Duodenal mucosa (tissue), 2 donors: ENCODE measurements at regions not wholly inside any gene's neighbourhood (a gene's known extent, or its start where the extent isn't known, plus 50 kb on each side); places are given as distances from the start of the nearest gene placed in this dataset.

Source experiments
- H3K27ac ChIP-seq: one replicate; pipeline ENCODE4 v1.7.0; 2013; ENCODE audit warnings: low read depth, low read length
- H3K27me3 ChIP-seq, 2 donors: one replicate each; pipeline ENCODE4 v1.7.0; 2013; ENCODE audit warnings: low read length in 2 of 2, control low read depth in 1 of 2; ENCODE audit not compliant: insufficient read depth in 2 of 2, control insufficient read depth in 1 of 2
- H3K36me3 ChIP-seq, 2 donors: one replicate each; pipeline ENCODE4 v1.7.0; 2013; ENCODE audit warnings: low read length in 2 of 2, control low read depth in 1 of 2; ENCODE audit not compliant: insufficient read depth in 2 of 2, control insufficient read depth in 1 of 2
- H3K4me1 ChIP-seq, 2 donors: one replicate each; pipeline ENCODE4 v1.7.0; 2013; ENCODE audit warnings: low read length in 2 of 2, control low read depth in 1 of 2; ENCODE audit not compliant: insufficient read depth in 2 of 2, control insufficient read depth in 1 of 2
- H3K4me3 ChIP-seq, 2 donors: one replicate each; pipeline ENCODE4 v1.7.0; 2013; ENCODE audit warnings: low read length in 2 of 2, low read depth in 1 of 2
- H3K9ac ChIP-seq, 2 donors: one replicate each; pipeline ENCODE4 v1.7.0; 2013; ENCODE audit warnings: low read length in 2 of 2, low read depth in 1 of 2
- H3K9me3 ChIP-seq, 2 donors: one replicate each; pipeline ENCODE4 v1.7.0; 2013; ENCODE audit warnings: low read length in 2 of 2, control low read depth in 1 of 2; ENCODE audit not compliant: control insufficient read depth in 1 of 2

DNA sequence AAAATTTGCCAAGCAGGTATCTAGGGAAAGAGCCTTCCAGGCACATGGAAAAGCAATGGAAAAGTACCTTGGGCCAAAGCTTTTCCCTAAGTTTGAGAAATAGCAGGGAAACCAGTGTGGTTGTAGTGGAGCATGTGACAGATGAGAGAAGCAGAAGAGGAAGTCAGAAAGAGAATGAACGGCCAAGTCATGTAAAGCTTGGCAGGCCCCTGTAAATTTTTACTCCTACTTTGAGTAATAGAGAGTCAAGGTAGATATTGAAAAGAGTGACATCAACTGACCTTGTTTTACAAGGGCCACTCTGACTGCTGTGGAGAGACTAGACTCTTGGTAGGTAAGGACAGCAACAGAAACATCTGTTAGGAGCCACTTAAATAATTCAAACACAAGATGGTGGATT, 180.9 kb upstream of the PRMT6 start:
- no peak overlapping the region for H3K9ac ChIP-seq
- no peaks in the 10 kb centered on the region for H3K36me3 ChIP-seq
- H3K4me3 ChIP-seq: no peak overlapping the region
- H3K27me3 ChIP-seq: no peaks in the 10 kb centered on the region
- no peaks in the 10 kb centered on the region for H3K9me3 ChIP-seq
- no peak overlapping the region for H3K27ac ChIP-seq
- H3K4me1 ChIP-seq: no peaks in the 10 kb centered on the region

DNA sequence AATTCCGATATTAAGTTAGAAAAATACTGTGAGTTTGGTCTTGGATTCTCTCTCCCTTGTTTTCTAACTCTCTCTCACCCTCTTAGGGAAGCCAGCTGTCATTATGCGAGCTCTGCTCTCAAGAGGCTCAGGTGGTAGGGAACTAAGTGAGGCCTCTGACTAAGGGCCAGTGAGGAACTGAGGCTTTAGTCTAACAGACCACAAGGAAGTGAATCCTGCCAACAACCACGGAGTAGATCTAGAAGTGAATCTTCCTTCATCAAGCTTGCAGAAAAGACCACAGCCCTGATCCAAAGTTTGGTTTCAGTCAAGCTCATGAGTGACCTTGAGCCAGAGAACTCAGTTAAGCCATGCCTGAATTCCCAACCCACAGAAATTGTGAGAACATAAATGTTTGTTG, 180.1 kb upstream of the PRMT6 start:
- H3K9ac ChIP-seq: no peak overlapping the region
- no peaks in the 10 kb centered on the region for H3K9me3 ChIP-seq

DNA sequence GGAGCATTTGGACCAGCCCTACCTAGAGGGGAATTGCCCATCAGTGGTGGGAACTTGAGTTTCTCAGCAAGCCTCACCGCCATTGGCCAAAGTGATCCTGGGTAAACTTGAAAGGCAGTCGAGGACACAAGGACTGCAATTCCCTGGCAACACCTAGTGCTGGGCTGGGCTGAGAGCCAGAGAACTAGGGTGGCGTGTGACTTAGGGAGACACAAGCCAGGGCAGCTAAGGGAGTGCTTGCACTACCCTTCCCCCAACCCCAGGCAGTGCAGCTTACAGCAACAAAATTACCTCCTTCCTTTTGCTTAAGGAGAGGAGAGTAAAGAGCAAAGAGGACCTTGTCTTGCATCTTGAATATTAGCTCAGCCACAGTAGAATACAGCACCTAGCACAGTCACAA, 176.9 kb upstream of the PRMT6 start:
- no peaks in the 10 kb centered on the region for H3K9me3 ChIP-seq
- H3K27me3 ChIP-seq: no peaks in the 10 kb centered on the region
- no peaks in the 10 kb centered on the region for H3K36me3 ChIP-seq
- no peak overlapping the region for H3K9ac ChIP-seq
- no peak overlapping the region for H3K27ac ChIP-seq
- H3K4me1 ChIP-seq: no peaks in the 10 kb centered on the region
- H3K4me3 ChIP-seq: no peak overlapping the region

More for the DNA sequence above, 180.1 kb upstream of the PRMT6 start:
- no peaks in the 10 kb centered on the region for H3K4me1 ChIP-seq
- no peak overlapping the region for H3K4me3 ChIP-seq
- no peaks in the 10 kb centered on the region for H3K27me3 ChIP-seq
- H3K27ac ChIP-seq: no peak overlapping the region
- H3K36me3 ChIP-seq: no peaks in the 10 kb centered on the region

DNA sequence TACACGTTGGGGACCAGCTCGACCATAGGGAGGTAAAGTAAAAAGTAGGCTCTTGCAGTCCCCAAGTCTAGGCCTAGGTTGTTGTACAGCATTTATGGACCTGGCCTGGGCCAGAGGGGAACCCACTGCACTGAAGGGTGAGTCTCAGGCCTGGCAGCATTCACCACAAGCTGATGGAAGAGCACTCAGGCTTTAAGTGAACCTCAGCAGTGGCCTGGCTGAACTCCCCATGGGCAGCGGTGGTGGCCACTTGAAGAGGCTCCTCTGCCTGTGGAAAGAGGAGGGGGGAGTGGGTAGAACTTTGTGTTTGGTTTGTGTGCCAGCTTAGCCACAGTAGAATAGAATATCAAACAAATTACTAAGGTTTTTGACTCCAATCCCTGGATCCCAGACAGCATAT, 176.2 kb upstream of the PRMT6 start:
- Histone ChIP-seq H3K27me3 (no peaks in the 10 kb centered on the region), H3K27ac (no peak overlapping the region), H3K9ac (no peak overlapping the region), H3K9me3 (no peaks in the 10 kb centered on the region), H3K36me3 (no peaks in the 10 kb centered on the region), H3K4me3 (no peak overlapping the region), H3K4me1 (no peaks in the 10 kb centered on the region)

DNA sequence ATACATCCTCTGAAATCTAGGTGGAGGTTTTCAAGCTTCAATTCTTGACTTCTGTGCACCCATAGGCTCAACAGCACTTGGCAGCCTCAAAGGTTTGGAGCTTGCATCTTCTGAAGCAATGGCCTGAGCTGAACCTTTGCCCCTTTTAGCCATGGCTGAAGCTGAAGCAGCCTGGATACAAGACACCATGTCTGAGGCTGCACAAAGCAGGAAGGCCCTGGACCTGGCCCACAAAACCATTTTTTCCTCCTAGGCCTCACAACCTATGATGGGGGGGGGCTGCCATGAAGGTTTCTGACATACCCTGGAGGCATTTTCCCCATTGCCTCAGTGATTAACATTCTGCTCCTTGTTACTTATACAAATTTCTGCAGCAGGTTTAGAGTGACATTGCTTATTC, 173.3 kb upstream of the PRMT6 start:
- no peak overlapping the region for H3K9ac ChIP-seq
- no peak overlapping the region for H3K4me3 ChIP-seq
- no peak overlapping the region for H3K27ac ChIP-seq
- H3K9me3 ChIP-seq: no peaks in the 10 kb centered on the region
- H3K4me1 ChIP-seq: no peaks in the 10 kb centered on the region
- no peaks in the 10 kb centered on the region for H3K27me3 ChIP-seq
- H3K36me3 ChIP-seq: no peaks in the 10 kb centered on the region

DNA sequence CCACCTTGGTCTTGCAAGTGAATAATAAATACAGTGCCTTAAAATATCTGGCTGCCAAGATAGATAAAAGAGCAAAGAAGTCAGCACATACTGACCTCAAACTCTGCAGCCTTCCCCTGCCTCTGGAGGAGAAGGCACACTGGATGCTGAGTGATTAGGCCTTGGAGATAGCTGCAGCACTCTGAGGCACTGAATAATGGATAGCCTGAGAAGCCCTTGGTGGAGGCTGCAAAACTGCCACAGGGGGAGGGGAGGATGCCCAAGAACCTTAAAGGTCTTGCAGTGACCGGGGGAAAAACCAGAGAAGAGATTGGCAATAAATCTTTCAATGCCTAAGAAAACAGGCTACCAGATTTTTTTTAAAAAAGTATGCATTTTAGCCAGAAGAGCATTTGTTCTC, 167.4 kb upstream of the PRMT6 start:
- no peak overlapping the region for H3K9ac ChIP-seq
- H3K27me3 ChIP-seq: no peaks in the 10 kb centered on the region
- H3K4me1 ChIP-seq: no peaks in the 10 kb centered on the region
- no peak overlapping the region for H3K4me3 ChIP-seq
- no peak overlapping the region for H3K27ac ChIP-seq
- H3K36me3 ChIP-seq: no peaks in the 10 kb centered on the region
- no peaks in the 10 kb centered on the region for H3K9me3 ChIP-seq

DNA sequence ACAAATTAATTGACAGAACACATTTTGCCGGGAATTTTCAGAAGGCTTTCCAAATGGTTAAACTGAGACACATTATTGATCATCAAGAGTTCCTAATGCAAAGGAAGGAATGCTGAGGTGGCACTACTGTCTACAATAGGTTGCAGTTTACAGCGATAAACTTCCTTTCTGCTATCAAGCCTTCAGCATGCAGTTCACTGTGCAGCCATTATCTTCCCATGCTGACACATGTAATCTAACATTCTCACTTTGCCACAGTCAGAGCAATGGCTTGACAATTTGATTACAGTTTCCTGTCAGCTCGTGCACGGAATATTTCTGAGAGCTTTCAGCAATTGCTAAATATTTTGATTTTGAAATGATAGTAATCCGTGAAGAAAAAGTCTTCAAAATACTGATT, 166.9 kb upstream of the PRMT6 start:
- Histone ChIP-seq H3K4me3 (no peak overlapping the region), H3K27me3 (no peaks in the 10 kb centered on the region), H3K4me1 (no peaks in the 10 kb centered on the region), H3K9me3 (no peaks in the 10 kb centered on the region), H3K36me3 (no peaks in the 10 kb centered on the region), H3K27ac (no peak overlapping the region), H3K9ac (no peak overlapping the region)

DNA sequence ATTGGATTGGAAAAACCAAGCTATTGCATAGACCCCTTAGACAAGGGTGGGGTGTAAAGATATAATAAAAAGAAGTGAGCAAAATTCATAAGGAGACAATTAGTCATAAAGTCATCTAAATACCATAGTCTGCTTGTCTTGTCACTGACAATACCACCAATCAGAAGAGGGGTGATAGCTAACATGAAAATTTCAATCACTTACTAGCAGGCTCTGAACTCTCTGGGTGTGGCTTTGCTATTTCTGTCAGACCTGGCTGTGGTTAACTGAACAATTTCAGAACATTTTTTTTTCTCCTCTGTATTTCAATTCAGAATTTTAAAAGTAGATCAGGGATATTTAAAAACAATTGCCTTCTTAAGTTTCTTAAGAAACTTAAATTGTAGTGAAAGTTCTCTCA, 158.5 kb upstream of the PRMT6 start:
- Histone ChIP-seq H3K27ac (no peak overlapping the region), H3K27me3 (no peaks in the 10 kb centered on the region), H3K4me3 (no peak overlapping the region), H3K36me3 (no peaks in the 10 kb centered on the region), H3K4me1 (no peaks in the 10 kb centered on the region), H3K9ac (no peak overlapping the region), H3K9me3 (no peaks in the 10 kb centered on the region)

DNA sequence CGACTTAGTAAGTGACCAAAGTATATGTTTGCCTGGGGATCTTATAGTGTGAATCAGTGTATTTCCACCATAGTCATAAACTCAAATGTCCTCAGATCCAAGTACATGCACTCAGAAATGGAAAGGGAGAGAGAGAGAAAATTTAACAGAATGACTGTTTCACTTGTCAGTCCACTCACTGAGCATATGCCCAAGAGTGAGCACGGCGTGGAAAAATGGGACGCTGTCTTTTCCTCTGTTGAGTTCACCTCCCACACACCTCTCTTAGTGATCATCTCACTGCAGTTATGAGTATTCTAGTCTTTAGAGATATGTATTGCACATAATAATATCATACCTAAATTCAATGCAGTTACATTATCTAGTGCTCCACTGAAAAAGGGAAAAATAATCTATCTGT, 156.8 kb upstream of the PRMT6 start:
- no peaks in the 10 kb centered on the region for H3K27me3 ChIP-seq
- H3K4me3 ChIP-seq: no peak overlapping the region
- H3K27ac ChIP-seq: no peak overlapping the region
- no peak overlapping the region for H3K9ac ChIP-seq
- no peaks in the 10 kb centered on the region for H3K4me1 ChIP-seq
- no peaks in the 10 kb centered on the region for H3K9me3 ChIP-seq
- H3K36me3 ChIP-seq: no peaks in the 10 kb centered on the region

DNA sequence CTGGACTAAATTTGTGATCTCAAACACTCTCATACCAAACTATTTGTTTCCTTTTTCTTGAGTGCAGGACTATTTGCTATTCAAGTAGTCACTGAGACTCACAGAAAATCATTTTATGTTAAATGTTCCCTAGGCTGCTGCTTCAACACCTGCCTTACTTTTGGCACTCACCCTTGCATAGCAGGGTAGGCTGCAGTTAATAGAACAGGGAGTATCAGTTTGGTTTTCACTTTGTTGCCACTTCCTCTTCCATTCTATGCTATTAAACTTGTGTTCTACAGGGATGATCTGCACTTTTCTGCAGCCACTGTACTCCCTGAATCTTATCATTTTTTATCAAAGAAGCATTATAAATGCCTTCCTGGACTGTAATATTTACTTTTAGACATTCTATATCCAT, 148.7 kb upstream of the PRMT6 start:
- no peak overlapping the region for H3K9ac ChIP-seq
- H3K27me3 ChIP-seq: no peaks in the 10 kb centered on the region
- H3K27ac ChIP-seq: no peak overlapping the region
- H3K4me1 ChIP-seq: no peaks in the 10 kb centered on the region
- H3K36me3 ChIP-seq: no peaks in the 10 kb centered on the region
- H3K9me3 ChIP-seq: no peaks in the 10 kb centered on the region
- H3K4me3 ChIP-seq: no peak overlapping the region

DNA sequence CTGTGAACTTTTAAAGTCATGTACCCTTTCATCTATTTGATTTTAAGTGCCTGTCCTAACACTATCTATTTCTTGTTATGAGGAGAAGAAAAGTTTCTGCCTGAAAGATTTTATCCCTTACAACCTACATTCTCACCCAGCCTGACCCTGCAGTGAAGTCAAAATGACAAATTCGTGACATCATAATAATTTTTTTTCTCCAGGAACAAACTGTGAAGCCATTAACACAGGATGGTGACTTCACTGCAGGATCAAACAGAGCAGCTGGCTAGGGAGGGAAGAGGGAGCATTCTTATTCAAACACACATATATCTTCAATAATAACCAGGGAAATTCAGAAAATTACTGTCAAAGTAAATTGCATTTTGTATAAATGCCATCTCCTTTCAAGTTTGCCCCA, 147.8 kb upstream of the PRMT6 start:
- H3K4me1 ChIP-seq: no peaks in the 10 kb centered on the region
- H3K9ac ChIP-seq: no peak overlapping the region
- no peaks in the 10 kb centered on the region for H3K27me3 ChIP-seq
- no peaks in the 10 kb centered on the region for H3K9me3 ChIP-seq
- no peak overlapping the region for H3K27ac ChIP-seq
- no peaks in the 10 kb centered on the region for H3K36me3 ChIP-seq
- H3K4me3 ChIP-seq: no peak overlapping the region
